GM12872 (cell line): ENCODE measurements at regions not wholly inside any gene's neighbourhood (a gene's known extent, or its start where the extent isn't known, plus 50 kb on each side); places are given as distances from the start of the nearest gene placed in this dataset.

Source experiments
- CTCF ChIP-seq: IDR thresholded peaks from 3 replicates; pipeline ENCODE4 v1.5.1; 2011; ENCODE audit warnings: low read depth, mild to moderate bottlenecking, low read length, moderate library complexity; ENCODE audit not compliant: insufficient read depth

- no peak for TF ChIP-seq CTCF
Observed at GRCh38 chr2:8120506-8120860, 561.4 kb upstream of the ID2 start.

- TF ChIP-seq CTCF, result no peak
Observed at GRCh38 chr2:8121022-8121825, 560.6 kb upstream of the ID2 start.

- TF ChIP-seq CTCF, result no peak
Observed at GRCh38 chr2:8121826-8122513, 559.9 kb upstream of the ID2 start.

- no peak for TF ChIP-seq CTCF
Observed at GRCh38 chr2:8122520-8122919, 559.3 kb upstream of the ID2 start.

GRCh38 chr2:8123464-8123863, 558.4 kb upstream of the ID2 start:
- TF ChIP-seq CTCF, result no peak

GRCh38 chr2:8125741-8126711, 555.8 kb upstream of the ID2 start:
- TF ChIP-seq CTCF, result no peak

GRCh38 chr2:8126783-8127182, 555.1 kb upstream of the ID2 start:
- TF ChIP-seq CTCF, result no peak
